SK-N-SH treated with all-trans-retinoic acid at 6 μM for 48 hours (cell line): ENCODE measurements at regions not wholly inside any gene's neighbourhood (a gene's known extent, or its start where the extent isn't known, plus 50 kb on each side); places are given as distances from the start of the nearest gene placed in this dataset.

Source experiments
- ATAC-seq: fragments of 200-7000 bp; cut with Tn5 transposase; 3 replicates; pipeline ENCODE4 v1.9.1; 2020; ENCODE audit warnings: mild to moderate bottlenecking, moderate library complexity
- ARNTL ChIP-seq: fragments of 450-650 bp; formaldehyde crosslinking; IDR thresholded peaks from 2 replicates; pipeline ENCODE4 v1.5.0; 2020; ENCODE audit warnings: low read depth, mild to moderate bottlenecking, moderate library complexity, borderline replicate concordance
- CSDC2 ChIP-seq: fragments of 250-450 bp; sonication (Bioruptor Pico); IDR thresholded peaks from 2 replicates; pipeline ENCODE4 v1.5.0; 2020; ENCODE audit warnings: mild to moderate bottlenecking, moderate library complexity
- ESRRG ChIP-seq: fragments of 250-450 bp; sonication (Bioruptor Pico); IDR thresholded peaks from 2 replicates; pipeline ENCODE4 v1.6.1; 2021; ENCODE audit warnings: mild to moderate bottlenecking
- GLIS3 ChIP-seq: fragments of 250-450 bp; sonication (Bioruptor Pico); IDR thresholded peaks from 2 replicates; pipeline ENCODE4 v1.5.0; 2020; ENCODE audit warnings: mild to moderate bottlenecking, moderate library complexity
- ISL1 ChIP-seq: fragments of 250-450 bp; sonication (Bioruptor Pico); IDR thresholded peaks from 2 replicates; pipeline ENCODE4 v2.1.2; 2022; ENCODE audit warnings: mild to moderate bottlenecking, moderate library complexity
- OSR1 ChIP-seq: fragments of 250-450 bp; sonication (Bioruptor Pico); IDR thresholded peaks from 2 replicates; pipeline ENCODE4 v1.8.0; 2022; ENCODE audit warnings: moderate library complexity, mild to moderate bottlenecking, inconsistent platforms
- PPARA ChIP-seq: fragments of 250-450 bp; sonication (Bioruptor Pico); IDR thresholded peaks from 2 replicates; pipeline ENCODE4 v1.5.0; 2020; ENCODE audit warnings: mild to moderate bottlenecking, borderline replicate concordance
- RARB ChIP-seq: fragments of 250-450 bp; sonication (Bioruptor Pico); IDR thresholded peaks from 2 replicates; pipeline ENCODE4 v1.8.0; 2021; ENCODE audit warnings: mild to moderate bottlenecking, moderate library complexity
- SNAI2 ChIP-seq: fragments of 250-450 bp; sonication (Bioruptor Pico); IDR thresholded peaks from 2 replicates; pipeline ENCODE4 v1.5.0; 2020; ENCODE audit warnings: mild to moderate bottlenecking, moderate library complexity
- TCF4 ChIP-seq: fragments of 250-450 bp; sonication (Bioruptor Pico); IDR thresholded peaks from 2 replicates; pipeline ENCODE4 v1.8.0; 2021; ENCODE audit warnings: mild to moderate bottlenecking, moderate library complexity, borderline replicate concordance
- TOX ChIP-seq: fragments of 250-450 bp; sonication (Bioruptor Pico); IDR thresholded peaks from 2 replicates; pipeline ENCODE4 v1.8.0; 2021; ENCODE audit warnings: mild to moderate bottlenecking, moderate library complexity, borderline replicate concordance
- ZC3H10 ChIP-seq: fragments of 250-450 bp; sonication (Bioruptor Pico); IDR thresholded peaks from 2 replicates; pipeline ENCODE4 v1.5.1; 2021; ENCODE audit warnings: mild to moderate bottlenecking, moderate library complexity
- ZFP3 ChIP-seq: fragments of 250-450 bp; sonication (Bioruptor Pico); IDR thresholded peaks from 2 replicates; pipeline ENCODE4 v1.5.0; 2020; ENCODE audit warnings: mild to moderate bottlenecking, moderate library complexity
- ZNF565 ChIP-seq: fragments of 450-650 bp; formaldehyde crosslinking; conservative IDR thresholded peaks from 2 replicates; pipeline ENCODE4 v1.5.0; 2020; ENCODE audit warnings: low read depth, mild to moderate bottlenecking, moderate library complexity
- ZNF70 ChIP-seq: fragments of 450-650 bp; formaldehyde crosslinking; IDR thresholded peaks from 2 replicates; pipeline ENCODE4 v1.5.0; 2020; ENCODE audit warnings: mild to moderate bottlenecking, moderate library complexity
- ZNF8 ChIP-seq: fragments of 450-650 bp; formaldehyde crosslinking; IDR thresholded peaks from 2 replicates; pipeline ENCODE4 v1.5.0; 2020; ENCODE audit warnings: mild to moderate bottlenecking, moderate library complexity
- TF ChIP-seq, protein P1 (sequence below): fragments of 250-450 bp; sonication (Bioruptor Pico); IDR thresholded peaks from 2 replicates; pipeline ENCODE4 v1.8.0; 2020; ENCODE audit warnings: mild to moderate bottlenecking, moderate library complexity, borderline replicate concordance
- TF ChIP-seq, protein P2 (sequence below): fragments of 250-450 bp; sonication (Bioruptor Pico); IDR thresholded peaks from 2 replicates; pipeline ENCODE4 v1.5.0; 2020; ENCODE audit warnings: mild to moderate bottlenecking, moderate library complexity
- TF ChIP-seq, protein P3 (sequence below): fragments of 250-450 bp; sonication (Bioruptor Pico); IDR thresholded peaks from 2 replicates; pipeline ENCODE4 v1.5.1; 2021; ENCODE audit warnings: mild to moderate bottlenecking, moderate library complexity
- TF ChIP-seq, protein P4 (sequence below): fragments of 250-450 bp; sonication (Bioruptor Pico); IDR thresholded peaks from 2 replicates; pipeline ENCODE4 v1.5.1; 2020; ENCODE audit warnings: low read depth, mild to moderate bottlenecking, moderate library complexity

DNA sequence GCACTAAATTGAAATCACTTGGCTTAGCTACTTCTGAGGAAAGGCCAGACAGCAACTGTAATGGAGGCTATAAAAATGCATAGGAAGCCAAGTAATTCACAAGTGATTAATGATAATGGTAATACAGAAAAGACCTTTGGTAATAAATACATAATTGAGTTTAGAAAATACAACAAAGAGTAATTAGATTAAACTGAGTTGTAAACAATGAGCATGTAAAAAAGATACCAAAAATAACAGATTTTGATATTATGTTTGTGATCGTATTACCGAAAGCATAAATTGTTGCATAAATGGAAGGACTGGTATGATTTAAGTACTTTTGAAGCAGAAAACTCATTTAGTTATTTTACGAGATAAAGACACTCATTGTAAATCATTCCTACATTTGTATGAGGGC lies 556.7 kb upstream of the TMPRSS15 start:
- ATAC-seq = no peak
- TF ChIP-seq RARB (CRISPR knock-in tag) = no peak
- TF ChIP-seq TOX (CRISPR knock-in tag) = no peak
- no peak for TF ChIP-seq ZNF70 (CRISPR knock-in tag)
- no peak for TF ChIP-seq ZFP3
- TF ChIP-seq, protein P1, sequence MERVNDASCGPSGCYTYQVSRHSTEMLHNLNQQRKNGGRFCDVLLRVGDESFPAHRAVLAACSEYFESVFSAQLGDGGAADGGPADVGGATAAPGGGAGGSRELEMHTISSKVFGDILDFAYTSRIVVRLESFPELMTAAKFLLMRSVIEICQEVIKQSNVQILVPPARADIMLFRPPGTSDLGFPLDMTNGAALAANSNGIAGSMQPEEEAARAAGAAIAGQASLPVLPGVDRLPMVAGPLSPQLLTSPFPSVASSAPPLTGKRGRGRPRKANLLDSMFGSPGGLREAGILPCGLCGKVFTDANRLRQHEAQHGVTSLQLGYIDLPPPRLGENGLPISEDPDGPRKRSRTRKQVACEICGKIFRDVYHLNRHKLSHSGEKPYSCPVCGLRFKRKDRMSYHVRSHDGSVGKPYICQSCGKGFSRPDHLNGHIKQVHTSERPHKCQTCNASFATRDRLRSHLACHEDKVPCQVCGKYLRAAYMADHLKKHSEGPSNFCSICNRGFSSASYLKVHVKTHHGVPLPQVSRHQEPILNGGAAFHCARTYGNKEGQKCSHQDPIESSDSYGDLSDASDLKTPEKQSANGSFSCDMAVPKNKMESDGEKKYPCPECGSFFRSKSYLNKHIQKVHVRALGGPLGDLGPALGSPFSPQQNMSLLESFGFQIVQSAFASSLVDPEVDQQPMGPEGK (CRISPR knock-in tag) = no peak
- no peak for TF ChIP-seq GLIS3 (CRISPR knock-in tag)
- no peak for TF ChIP-seq OSR1 (CRISPR knock-in tag)
- TF ChIP-seq ZC3H10 = no peak
- TF ChIP-seq PPARA = no peak
- TF ChIP-seq TCF4 (CRISPR knock-in tag) = no peak

DNA sequence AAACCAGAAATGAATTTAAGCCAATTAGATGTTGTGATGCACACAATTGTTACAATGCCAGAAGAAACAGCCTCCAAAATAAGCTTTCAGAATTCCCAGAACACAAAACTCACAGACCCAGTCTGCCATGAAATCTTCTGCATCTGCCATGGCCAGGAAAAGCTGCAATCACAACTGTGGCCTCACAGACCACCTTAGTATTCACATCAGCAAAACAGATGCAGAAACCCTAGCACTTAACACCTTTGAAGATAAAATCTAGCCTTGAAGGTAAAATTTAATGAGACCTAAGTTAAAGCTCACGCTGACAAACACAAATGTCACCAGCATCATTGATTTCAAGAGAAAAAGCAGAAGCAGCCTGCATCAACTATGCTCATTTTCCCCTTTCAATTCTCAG lies 566.8 kb upstream of the TMPRSS15 start:
- no peak for TF ChIP-seq ZC3H10
- TF ChIP-seq ZNF8 (CRISPR knock-in tag) = no peak
- no peak for TF ChIP-seq GLIS3 (CRISPR knock-in tag)
- no peak for TF ChIP-seq RARB (CRISPR knock-in tag)
- no peak for TF ChIP-seq ISL1 (CRISPR knock-in tag)
- TF ChIP-seq ARNTL (CRISPR knock-in tag) = no peak
- TF ChIP-seq ESRRG = no peak
- TF ChIP-seq, protein P2, sequence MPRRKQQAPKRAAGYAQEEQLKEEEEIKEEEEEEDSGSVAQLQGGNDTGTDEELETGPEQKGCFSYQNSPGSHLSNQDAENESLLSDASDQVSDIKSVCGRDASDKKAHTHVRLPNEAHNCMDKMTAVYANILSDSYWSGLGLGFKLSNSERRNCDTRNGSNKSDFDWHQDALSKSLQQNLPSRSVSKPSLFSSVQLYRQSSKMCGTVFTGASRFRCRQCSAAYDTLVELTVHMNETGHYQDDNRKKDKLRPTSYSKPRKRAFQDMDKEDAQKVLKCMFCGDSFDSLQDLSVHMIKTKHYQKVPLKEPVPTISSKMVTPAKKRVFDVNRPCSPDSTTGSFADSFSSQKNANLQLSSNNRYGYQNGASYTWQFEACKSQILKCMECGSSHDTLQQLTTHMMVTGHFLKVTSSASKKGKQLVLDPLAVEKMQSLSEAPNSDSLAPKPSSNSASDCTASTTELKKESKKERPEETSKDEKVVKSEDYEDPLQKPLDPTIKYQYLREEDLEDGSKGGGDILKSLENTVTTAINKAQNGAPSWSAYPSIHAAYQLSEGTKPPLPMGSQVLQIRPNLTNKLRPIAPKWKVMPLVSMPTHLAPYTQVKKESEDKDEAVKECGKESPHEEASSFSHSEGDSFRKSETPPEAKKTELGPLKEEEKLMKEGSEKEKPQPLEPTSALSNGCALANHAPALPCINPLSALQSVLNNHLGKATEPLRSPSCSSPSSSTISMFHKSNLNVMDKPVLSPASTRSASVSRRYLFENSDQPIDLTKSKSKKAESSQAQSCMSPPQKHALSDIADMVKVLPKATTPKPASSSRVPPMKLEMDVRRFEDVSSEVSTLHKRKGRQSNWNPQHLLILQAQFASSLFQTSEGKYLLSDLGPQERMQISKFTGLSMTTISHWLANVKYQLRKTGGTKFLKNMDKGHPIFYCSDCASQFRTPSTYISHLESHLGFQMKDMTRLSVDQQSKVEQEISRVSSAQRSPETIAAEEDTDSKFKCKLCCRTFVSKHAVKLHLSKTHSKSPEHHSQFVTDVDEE (CRISPR knock-in tag) = no peak
- TF ChIP-seq ZNF565 (CRISPR knock-in tag) = no peak
- no peak for TF ChIP-seq ZNF70 (CRISPR knock-in tag)
- no peak for TF ChIP-seq PPARA
- no peak for TF ChIP-seq TCF4 (CRISPR knock-in tag)
- no peak for TF ChIP-seq CSDC2
- TF ChIP-seq TOX (CRISPR knock-in tag) = no peak
- TF ChIP-seq SNAI2 = no peak
- ATAC-seq = no peak

DNA sequence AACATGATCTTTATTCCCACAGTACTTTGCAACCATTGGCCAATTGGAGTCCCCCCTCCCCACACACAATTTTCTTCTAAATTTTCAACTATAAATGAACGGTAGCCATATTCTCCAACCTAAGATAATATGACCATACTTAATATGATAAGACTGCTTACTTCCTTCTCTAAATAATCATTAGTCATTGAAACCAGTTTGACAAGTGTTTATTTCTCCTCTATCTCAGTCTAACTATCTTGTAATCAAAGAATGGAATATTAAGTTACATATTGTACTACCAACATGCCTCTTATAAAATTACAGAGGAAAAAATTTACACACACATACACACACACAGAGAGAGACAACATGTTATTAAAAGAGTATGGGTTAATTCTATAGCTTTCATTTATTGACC lies 567.4 kb upstream of the TMPRSS15 start:
- no peak for TF ChIP-seq GLIS3 (CRISPR knock-in tag)
- TF ChIP-seq ZC3H10 = no peak
- TF ChIP-seq ZNF565 (CRISPR knock-in tag) = no peak
- no peak for TF ChIP-seq TOX (CRISPR knock-in tag)
- TF ChIP-seq, protein P3, sequence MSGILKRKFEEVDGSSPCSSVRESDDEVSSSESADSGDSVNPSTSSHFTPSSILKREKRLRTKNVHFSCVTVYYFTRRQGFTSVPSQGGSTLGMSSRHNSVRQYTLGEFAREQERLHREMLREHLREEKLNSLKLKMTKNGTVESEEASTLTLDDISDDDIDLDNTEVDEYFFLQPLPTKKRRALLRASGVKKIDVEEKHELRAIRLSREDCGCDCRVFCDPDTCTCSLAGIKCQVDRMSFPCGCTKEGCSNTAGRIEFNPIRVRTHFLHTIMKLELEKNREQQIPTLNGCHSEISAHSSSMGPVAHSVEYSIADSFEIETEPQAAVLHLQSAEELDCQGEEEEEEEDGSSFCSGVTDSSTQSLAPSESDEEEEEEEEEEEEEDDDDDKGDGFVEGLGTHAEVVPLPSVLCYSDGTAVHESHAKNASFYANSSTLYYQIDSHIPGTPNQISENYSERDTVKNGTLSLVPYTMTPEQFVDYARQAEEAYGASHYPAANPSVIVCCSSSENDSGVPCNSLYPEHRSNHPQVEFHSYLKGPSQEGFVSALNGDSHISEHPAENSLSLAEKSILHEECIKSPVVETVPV (CRISPR knock-in tag) = no peak
- TF ChIP-seq, protein P2 (CRISPR knock-in tag) = no peak
- TF ChIP-seq, protein P4, sequence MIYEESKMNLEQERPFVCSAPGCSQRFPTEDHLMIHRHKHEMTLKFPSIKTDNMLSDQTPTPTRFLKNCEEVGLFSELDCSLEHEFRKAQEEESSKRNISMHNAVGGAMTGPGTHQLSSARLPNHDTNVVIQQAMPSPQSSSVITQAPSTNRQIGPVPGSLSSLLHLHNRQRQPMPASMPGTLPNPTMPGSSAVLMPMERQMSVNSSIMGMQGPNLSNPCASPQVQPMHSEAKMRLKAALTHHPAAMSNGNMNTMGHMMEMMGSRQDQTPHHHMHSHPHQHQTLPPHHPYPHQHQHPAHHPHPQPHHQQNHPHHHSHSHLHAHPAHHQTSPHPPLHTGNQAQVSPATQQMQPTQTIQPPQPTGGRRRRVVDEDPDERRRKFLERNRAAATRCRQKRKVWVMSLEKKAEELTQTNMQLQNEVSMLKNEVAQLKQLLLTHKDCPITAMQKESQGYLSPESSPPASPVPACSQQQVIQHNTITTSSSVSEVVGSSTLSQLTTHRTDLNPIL (CRISPR knock-in tag) = no peak
- TF ChIP-seq ARNTL (CRISPR knock-in tag) = no peak
- TF ChIP-seq OSR1 (CRISPR knock-in tag) = no peak
- no peak for TF ChIP-seq ZNF70 (CRISPR knock-in tag)
- no peak for TF ChIP-seq RARB (CRISPR knock-in tag)
- ATAC-seq = no peak
